ENCODE measurements at regions not wholly inside any gene's neighbourhood (a gene's known extent, or its start where the extent isn't known, plus 50 kb on each side); places are given as distances from the start of the nearest gene placed in this dataset.
"Not testable (repeated sequence)": the region's sequence is repeated elsewhere in the genome, so short reads cannot be mapped to it uniquely, and the experiment has no call there.

DNA sequence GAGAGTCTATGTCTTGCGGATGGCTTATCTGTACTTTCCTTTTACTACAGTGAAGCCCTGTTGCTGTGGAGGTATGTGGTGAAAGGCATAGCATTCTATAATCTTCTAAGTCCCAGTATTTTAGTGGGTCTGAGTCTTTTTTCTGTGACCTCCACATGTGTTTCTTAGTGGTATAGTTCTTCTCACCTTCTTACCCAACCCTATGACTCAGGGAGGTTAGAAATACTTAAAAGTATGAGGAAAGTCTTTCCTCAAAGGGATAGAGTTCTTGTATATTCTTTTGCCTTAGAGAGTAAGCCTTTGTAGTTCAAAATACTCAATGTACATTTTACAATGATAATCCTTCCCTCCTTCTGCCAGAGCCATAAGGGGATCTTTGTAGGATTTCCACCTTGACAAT, 621.9 kb upstream of the CTNND2 start:
- no CpG with 5 or more reads among the region's 1 CpG for WGBS (ENCODE audit: insufficient coverage)
- Histone ChIP-seq H3K27ac (ENCODE audit: insufficient read depth in 1 of 2, low read depth in 1 of 2, low read length in 2 of 2, poor library complexity in 1 of 2, severe bottlenecking in 2 of 2) (no peak overlapping the region), H3K4me1 (ENCODE audit: control extremely low read depth in 1 of 4, control insufficient read depth in 4 of 4, insufficient read depth in 4 of 4, low read length in 3 of 4) (no peaks in the 10 kb centered on the region), H3K36me3 (ENCODE audit: control insufficient read depth in 4 of 4, insufficient read depth in 4 of 4, low read length in 3 of 4) (no peaks in the 10 kb centered on the region), H3K9me3 (ENCODE audit: control extremely low read depth in 1 of 5, control insufficient read depth in 4 of 5, insufficient read depth in 2 of 5, low read depth in 1 of 5, low read length in 4 of 5) (no peaks in the 10 kb centered on the region), H3K27me3 (replicated peaks in 2 of 5; ENCODE audit: control insufficient read depth in 4 of 5, insufficient read depth in 5 of 5, low read length in 4 of 5) (no peaks in the 10 kb centered on the region), H3K4me3 (ENCODE audit: control insufficient read depth in 1 of 7, extremely low read depth in 1 of 7, insufficient read depth in 4 of 7, low read depth in 2 of 7, low read length in 6 of 7) (no peak overlapping the region)
- ChIA-PET POLR2A (no interaction called here), CTCF (no interaction called here)
- no peak for DNase-seq

GRCh38 chr5:12522116-12522515, 617.9 kb upstream of the CTNND2 start:
- CTCF ChIA-PET = no interaction called here

GRCh38 chr5:12504983-12505382, 600.7 kb upstream of the CTNND2 start:
- H3K27ac ChIP-seq (ENCODE audit: insufficient read depth in 1 of 2, low read depth in 1 of 2, low read length in 2 of 2, poor library complexity in 1 of 2, severe bottlenecking in 2 of 2); POLR2A ChIA-PET; H3K4me3 ChIP-seq (ENCODE audit: control insufficient read depth in 1 of 7, extremely low read depth in 1 of 7, insufficient read depth in 4 of 7, low read depth in 2 of 7, low read length in 6 of 7); CTCF ChIA-PET; DNase-seq; H3K9me3 ChIP-seq (ENCODE audit: control extremely low read depth in 1 of 5, control insufficient read depth in 4 of 5, insufficient read depth in 2 of 5, low read depth in 1 of 5, low read length in 4 of 5); H3K27me3 ChIP-seq (replicated peaks in 2 of 5; ENCODE audit: control insufficient read depth in 4 of 5, insufficient read depth in 5 of 5, low read length in 4 of 5); H3K36me3 ChIP-seq (ENCODE audit: control insufficient read depth in 4 of 4, insufficient read depth in 4 of 4, low read length in 3 of 4); H3K4me1 ChIP-seq (ENCODE audit: control extremely low read depth in 1 of 4, control insufficient read depth in 4 of 4, insufficient read depth in 4 of 4, low read length in 3 of 4): not testable (repeated sequence)
- WGBS (ENCODE audit: insufficient coverage) = 88% methylated on average over 1 of the region's 1 CpG

More at GRCh38 chr5:12522116-12522515, 617.9 kb upstream of the CTNND2 start:
- POLR2A ChIA-PET = no interaction called here
- H3K27ac ChIP-seq (ENCODE audit: insufficient read depth in 1 of 2, low read depth in 1 of 2, low read length in 2 of 2, poor library complexity in 1 of 2, severe bottlenecking in 2 of 2) = no peak overlapping the region
- no peaks in the 10 kb centered on the region for H3K36me3 ChIP-seq (ENCODE audit: control insufficient read depth in 4 of 4, insufficient read depth in 4 of 4, low read length in 3 of 4)
- H3K27me3 ChIP-seq (replicated peaks in 2 of 5; ENCODE audit: control insufficient read depth in 4 of 5, insufficient read depth in 5 of 5, low read length in 4 of 5) = no peaks in the 10 kb centered on the region
- 84% methylated on average over 4 of the region's 5 CpGs for WGBS (ENCODE audit: insufficient coverage)
- no peaks in the 10 kb centered on the region for H3K4me1 ChIP-seq (ENCODE audit: control extremely low read depth in 1 of 4, control insufficient read depth in 4 of 4, insufficient read depth in 4 of 4, low read length in 3 of 4)
- H3K9me3 ChIP-seq (ENCODE audit: control extremely low read depth in 1 of 5, control insufficient read depth in 4 of 5, insufficient read depth in 2 of 5, low read depth in 1 of 5, low read length in 4 of 5) = no peaks in the 10 kb centered on the region
- DNase-seq = no peak
- H3K4me3 ChIP-seq (ENCODE audit: control insufficient read depth in 1 of 7, extremely low read depth in 1 of 7, insufficient read depth in 4 of 7, low read depth in 2 of 7, low read length in 6 of 7) = no peak overlapping the region

GRCh38 chr5:12488161-12488560, 583.9 kb upstream of the CTNND2 start:
- Histone ChIP-seq H3K36me3 (ENCODE audit: control insufficient read depth in 4 of 4, insufficient read depth in 4 of 4, low read length in 3 of 4) (no peaks in the 10 kb centered on the region), H3K4me3 (ENCODE audit: control insufficient read depth in 1 of 7, extremely low read depth in 1 of 7, insufficient read depth in 4 of 7, low read depth in 2 of 7, low read length in 6 of 7) (no peak overlapping the region), H3K9me3 (ENCODE audit: control extremely low read depth in 1 of 5, control insufficient read depth in 4 of 5, insufficient read depth in 2 of 5, low read depth in 1 of 5, low read length in 4 of 5) (no peaks in the 10 kb centered on the region), H3K4me1 (ENCODE audit: control extremely low read depth in 1 of 4, control insufficient read depth in 4 of 4, insufficient read depth in 4 of 4, low read length in 3 of 4) (no peaks in the 10 kb centered on the region), H3K27ac (ENCODE audit: insufficient read depth in 1 of 2, low read depth in 1 of 2, low read length in 2 of 2, poor library complexity in 1 of 2, severe bottlenecking in 2 of 2) (no peak overlapping the region), H3K27me3 (replicated peaks in 2 of 5; ENCODE audit: control insufficient read depth in 4 of 5, insufficient read depth in 5 of 5, low read length in 4 of 5) (no peaks in the 10 kb centered on the region)
- ChIA-PET CTCF (no interaction called here), POLR2A (no interaction called here)
- WGBS (ENCODE audit: insufficient coverage) = 94% methylated on average over 3 of the region's 3 CpGs
- DNase-seq = no peak

DNA sequence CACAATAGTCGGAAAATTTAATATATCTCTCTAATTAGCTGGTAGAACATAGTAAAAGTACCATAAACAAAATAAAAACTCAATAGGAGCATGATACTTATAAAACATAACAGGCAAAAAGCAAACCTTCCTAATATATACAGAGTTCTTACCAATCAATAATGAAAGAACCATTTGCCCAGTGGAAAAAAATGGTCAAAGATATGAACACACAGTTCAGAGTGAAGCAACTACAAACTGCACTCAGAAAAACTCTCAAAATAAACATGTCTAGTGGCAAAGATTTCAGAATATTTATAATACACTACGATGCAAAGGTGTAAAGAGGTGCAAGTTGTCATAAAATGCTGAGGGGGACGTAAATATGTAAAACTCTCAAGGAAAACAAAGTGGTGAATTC, 576.2 kb upstream of the CTNND2 start:
- ChIA-PET POLR2A (no interaction called here), CTCF (no interaction called here)
- no peaks in the 10 kb centered on the region for H3K4me1 ChIP-seq (ENCODE audit: control extremely low read depth in 1 of 4, control insufficient read depth in 4 of 4, insufficient read depth in 4 of 4, low read length in 3 of 4)
- H3K4me3 ChIP-seq (ENCODE audit: control insufficient read depth in 1 of 7, extremely low read depth in 1 of 7, insufficient read depth in 4 of 7, low read depth in 2 of 7, low read length in 6 of 7) = no peak overlapping the region
- H3K27ac ChIP-seq (ENCODE audit: insufficient read depth in 1 of 2, low read depth in 1 of 2, low read length in 2 of 2, poor library complexity in 1 of 2, severe bottlenecking in 2 of 2) = no peak overlapping the region
- peaks cover 0 to 1% (median 0%) of the 10 kb centered on the region in 5 experiments for H3K9me3 ChIP-seq (ENCODE audit: control extremely low read depth in 1 of 5, control insufficient read depth in 4 of 5, insufficient read depth in 2 of 5, low read depth in 1 of 5, low read length in 4 of 5)
- no peaks in the 10 kb centered on the region for H3K36me3 ChIP-seq (ENCODE audit: control insufficient read depth in 4 of 4, insufficient read depth in 4 of 4, low read length in 3 of 4)
- no peak for DNase-seq
- H3K27me3 ChIP-seq (replicated peaks in 2 of 5; ENCODE audit: control insufficient read depth in 4 of 5, insufficient read depth in 5 of 5, low read length in 4 of 5) = no peaks in the 10 kb centered on the region
- WGBS (ENCODE audit: insufficient coverage) = no CpG with 5 or more reads among the region's 3 CpGs

- DNase-seq = no peak
- no peak overlapping the region for H3K27ac ChIP-seq (ENCODE audit: insufficient read depth in 1 of 2, low read depth in 1 of 2, low read length in 2 of 2, poor library complexity in 1 of 2, severe bottlenecking in 2 of 2)
- no CpG with 5 or more reads among the region's 2 CpGs for WGBS (ENCODE audit: insufficient coverage)
- no peaks in the 10 kb centered on the region for H3K36me3 ChIP-seq (ENCODE audit: control insufficient read depth in 4 of 4, insufficient read depth in 4 of 4, low read length in 3 of 4)
- peaks cover 0 to 2% (median 0%) of the 10 kb centered on the region in 5 experiments for H3K9me3 ChIP-seq (ENCODE audit: control extremely low read depth in 1 of 5, control insufficient read depth in 4 of 5, insufficient read depth in 2 of 5, low read depth in 1 of 5, low read length in 4 of 5)
- POLR2A ChIA-PET = no interaction called here
- CTCF ChIA-PET = no interaction called here
- no peak overlapping the region for H3K4me3 ChIP-seq (ENCODE audit: control insufficient read depth in 1 of 7, extremely low read depth in 1 of 7, insufficient read depth in 4 of 7, low read depth in 2 of 7, low read length in 6 of 7)
- no peaks in the 10 kb centered on the region for H3K4me1 ChIP-seq (ENCODE audit: control extremely low read depth in 1 of 4, control insufficient read depth in 4 of 4, insufficient read depth in 4 of 4, low read length in 3 of 4)
- H3K27me3 ChIP-seq (replicated peaks in 2 of 5; ENCODE audit: control insufficient read depth in 4 of 5, insufficient read depth in 5 of 5, low read length in 4 of 5) = no peaks in the 10 kb centered on the region
These were observed 573.3 kb upstream of the CTNND2 start for GRCh38 chr5:12477554-12477953.

DNA sequence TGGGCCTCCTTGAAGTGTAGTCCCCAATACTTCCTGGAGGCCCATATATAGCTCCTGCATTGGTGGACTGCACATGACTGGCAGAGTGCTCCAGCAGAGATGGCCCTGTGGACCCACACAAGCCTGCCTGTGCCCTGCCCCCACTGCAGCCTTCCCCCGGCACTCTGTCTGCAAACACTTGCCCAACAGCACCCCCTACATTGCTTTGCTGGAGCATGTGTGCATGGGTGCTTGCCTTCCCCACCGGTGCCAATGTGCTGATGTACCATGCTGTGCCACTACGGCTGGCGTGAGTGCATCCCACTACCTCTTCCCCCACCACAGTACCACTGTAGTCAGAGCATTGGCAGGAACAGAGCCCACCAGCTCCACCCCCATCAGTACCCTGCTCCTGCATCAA, 563.6 kb upstream of the CTNND2 start:
- peaks cover 0 to 5% (median 3%) of the 10 kb centered on the region in 5 experiments for H3K9me3 ChIP-seq (ENCODE audit: control extremely low read depth in 1 of 5, control insufficient read depth in 4 of 5, insufficient read depth in 2 of 5, low read depth in 1 of 5, low read length in 4 of 5)
- 93% methylated on average over 4 of the region's 4 CpGs for WGBS (ENCODE audit: insufficient coverage)
- H3K4me1 ChIP-seq (ENCODE audit: control extremely low read depth in 1 of 4, control insufficient read depth in 4 of 4, insufficient read depth in 4 of 4, low read length in 3 of 4) = no peaks in the 10 kb centered on the region
- DNase-seq = no peak
- no peak overlapping the region for H3K4me3 ChIP-seq (ENCODE audit: control insufficient read depth in 1 of 7, extremely low read depth in 1 of 7, insufficient read depth in 4 of 7, low read depth in 2 of 7, low read length in 6 of 7)
- CTCF ChIA-PET = no interaction called here
- no peaks in the 10 kb centered on the region for H3K27me3 ChIP-seq (replicated peaks in 2 of 5; ENCODE audit: control insufficient read depth in 4 of 5, insufficient read depth in 5 of 5, low read length in 4 of 5)
- H3K36me3 ChIP-seq (ENCODE audit: control insufficient read depth in 4 of 4, insufficient read depth in 4 of 4, low read length in 3 of 4) = no peaks in the 10 kb centered on the region
- H3K27ac ChIP-seq (ENCODE audit: insufficient read depth in 1 of 2, low read depth in 1 of 2, low read length in 2 of 2, poor library complexity in 1 of 2, severe bottlenecking in 2 of 2) = no peak overlapping the region
- POLR2A ChIA-PET = no interaction called here

Data from common myeloid progenitor, CD34-positive (primary cell).